ENCODE measurements at regions not wholly inside any gene's neighbourhood (a gene's known extent, or its start where the extent isn't known, plus 50 kb on each side); places are given as distances from the start of the nearest gene placed in this dataset.
"Not testable (repeated sequence)": the region's sequence is repeated elsewhere in the genome, so short reads cannot be mapped to it uniquely, and the experiment has no call there.

- DNase-seq: no peak
Observed at GRCh38 chr16:87012954-87013938, 303.9 kb downstream of the C16orf95 start.

GRCh38 chr16:87014112-87014511 lies 303.1 kb downstream of the C16orf95 start:
- no peak for DNase-seq

GRCh38 chr16:87015021-87015420 lies 302.2 kb downstream of the C16orf95 start:
- no peak for DNase-seq

GRCh38 chr16:87016046-87017035 lies 300.9 kb downstream of the C16orf95 start:
- DNase-seq: no peak

GRCh38 chr16:87017371-87018012 lies 299.7 kb downstream of the C16orf95 start:
- DNase-seq: no peak

- no peak for DNase-seq
Observed at GRCh38 chr16:87025676-87026075, 291.5 kb downstream of the C16orf95 start.

- DNase-seq: no peak
Observed at GRCh38 chr16:87027056-87027616, 290.1 kb downstream of the C16orf95 start.

GRCh38 chr16:87028481-87029320 lies 288.5 kb downstream of the C16orf95 start:
- no peak for DNase-seq

GRCh38 chr16:87032554-87032953 lies 284.6 kb downstream of the C16orf95 start:
- DNase-seq: no peak

GRCh38 chr16:87033021-87033471 lies 284.1 kb downstream of the C16orf95 start:
- DNase-seq: no peak

GRCh38 chr16:87033541-87034300 lies 283.5 kb downstream of the C16orf95 start:
- DNase-seq: no peak

GRCh38 chr16:87034317-87034716 lies 282.9 kb downstream of the C16orf95 start:
- no peak for DNase-seq

- no peak for DNase-seq
Observed at GRCh38 chr16:87035053-87035452, 282.1 kb downstream of the C16orf95 start.

GRCh38 chr16:87037012-87037411 lies 280.2 kb downstream of the C16orf95 start:
- no peak for DNase-seq

GRCh38 chr16:87038528-87038927 lies 278.7 kb downstream of the C16orf95 start:
- DNase-seq: not testable (repeated sequence)

GRCh38 chr16:87040169-87041117 lies 276.7 kb downstream of the C16orf95 start:
- DNase-seq: no peak

- no peak for DNase-seq
Observed at GRCh38 chr16:87041286-87041685, 275.9 kb downstream of the C16orf95 start.

GRCh38 chr16:87042551-87043230 lies 274.5 kb downstream of the C16orf95 start:
- DNase-seq: no peak

Measured in stimulated activated naive CD4-positive, alpha-beta T cell treated with Interleukin-2 at 50 U/mL for 16 hours (primary cell).